Testis (tissue), 2 donors: ENCODE measurements at regions not wholly inside any gene's neighbourhood (a gene's known extent, or its start where the extent isn't known, plus 50 kb on each side); places are given as distances from the start of the nearest gene placed in this dataset.

ENCODE experiments used
- CTCF ChIP-seq, 3 experiments: fragments of 450-650 bp in 2 of 3; fragments of 200-600 bp in 1 of 3; sonication (generic) in 1 of 3; IDR thresholded peaks; one replicate each; pipeline ENCODE4 v1.5.1; 2016 to 2019; ENCODE audit warnings: antibody characterized with exemption in 3 of 3, mild to moderate bottlenecking in 2 of 3, moderate library complexity in 1 of 3
- POLR2A ChIP-seq: fragments of 450-650 bp; IDR thresholded peaks from one replicate; pipeline ENCODE4 v1.6.1; 2017; ENCODE audit warnings: antibody characterized with exemption, mild to moderate bottlenecking, moderate library complexity

DNA sequence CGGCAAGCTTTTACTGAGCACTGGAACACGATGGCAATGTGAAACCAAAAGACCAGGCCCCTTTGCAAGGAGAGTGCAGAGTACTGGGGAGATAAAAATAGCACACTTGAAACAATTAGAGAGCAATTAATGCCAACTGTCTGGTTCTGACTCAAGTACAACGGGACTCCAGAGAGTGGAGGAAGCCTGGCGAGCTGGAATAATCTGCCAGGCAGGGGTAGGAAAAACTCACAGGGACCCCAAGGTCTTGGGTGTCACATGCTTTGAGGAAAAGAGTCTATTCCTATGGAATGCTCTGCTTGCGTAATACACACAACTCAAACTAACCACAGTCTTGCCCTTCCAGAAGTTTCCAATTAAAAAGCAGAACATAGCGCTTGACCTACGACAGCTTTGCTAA, 113.0 kb upstream of the CLMP start:
- TF ChIP-seq CTCF (IDR thresholded peaks at IDR 0.05) (no peak), POLR2A (no peak)
